OCI-LY3 (cell line): ENCODE measurements at regions not wholly inside any gene's neighbourhood (a gene's known extent, or its start where the extent isn't known, plus 50 kb on each side); places are given as distances from the start of the nearest gene placed in this dataset.
A peak's percentile ranks its signal among the peaks of the same experiment; 100 is the strongest.

Source experiments
- CTCF ChIP-seq: fragments of 200-600, 300-600 bp; sonication (generic); IDR thresholded peaks from 2 replicates; pipeline ENCODE4 v1.5.1; 2014; ENCODE audit warnings: antibody characterized with exemption, low read length, low read depth
- EZH2phosphoT487 ChIP-seq: fragments of 200-600 bp; shearing (Covaris generic); IDR thresholded peaks from 2 replicates; pipeline ENCODE4 v1.6.1; 2018; ENCODE audit warnings: antibody characterized with exemption, mixed run types, low read depth

GRCh38 chr3:87145553-87145952 is 81.6 kb upstream of the CHMP2B start:
- TF ChIP-seq CTCF = peak; percentile 28
- TF ChIP-seq EZH2phosphoT487 = no peak
